Ishikawa (cell line): ENCODE measurements at regions not wholly inside any gene's neighbourhood (a gene's known extent, or its start where the extent isn't known, plus 50 kb on each side); places are given as distances from the start of the nearest gene placed in this dataset.

Experiments
- CEBPB ChIP-seq: IDR thresholded peaks from 2 replicates; pipeline ENCODE4 v1.6.1; 2012
- CREB1 ChIP-seq: IDR thresholded peaks from 2 replicates; pipeline ENCODE4 v1.6.1; 2012; ENCODE audit warnings: low read depth
- EGR1 ChIP-seq: IDR thresholded peaks from 2 replicates; pipeline ENCODE4 v1.6.1; 2012
- EP300 ChIP-seq: IDR thresholded peaks from 2 replicates; pipeline ENCODE4 v1.6.1; 2012; ENCODE audit warnings: borderline replicate concordance
- FOXM1 ChIP-seq: IDR thresholded peaks from 2 replicates; pipeline ENCODE4 v1.6.1; 2012; ENCODE audit warnings: low read depth, borderline replicate concordance
- MAX ChIP-seq: IDR thresholded peaks from 2 replicates; pipeline ENCODE4 v1.6.1; 2012
- NFIC ChIP-seq: IDR thresholded peaks from 2 replicates; pipeline ENCODE4 v1.6.1; 2012
- RAD21 ChIP-seq: IDR thresholded peaks from 2 replicates; pipeline ENCODE4 v1.6.1; 2012; ENCODE audit warnings: low read depth
- REST ChIP-seq: IDR thresholded peaks from 2 replicates; pipeline ENCODE4 v1.6.1; 2012; ENCODE audit warnings: low read depth, mild to moderate bottlenecking
- TAF1 ChIP-seq: IDR thresholded peaks from 2 replicates; pipeline ENCODE4 v1.6.1; 2012; ENCODE audit warnings: low read depth, mild to moderate bottlenecking
- TCF12 ChIP-seq: IDR thresholded peaks from 2 replicates; pipeline ENCODE4 v1.6.1; 2012; ENCODE audit warnings: low read depth
- TEAD4 ChIP-seq: IDR thresholded peaks from 2 replicates; pipeline ENCODE4 v1.6.1; 2012
- USF1 ChIP-seq: IDR thresholded peaks from 2 replicates; pipeline ENCODE4 v1.6.1; 2012
- YY1 ChIP-seq: IDR thresholded peaks from 2 replicates; pipeline ENCODE4 v1.6.1; 2012; ENCODE audit warnings: low read depth
- ZBTB7A ChIP-seq: IDR thresholded peaks from 2 replicates; pipeline ENCODE4 v1.6.1; 2012; ENCODE audit warnings: low read depth

GRCh38 chr15:29455055-29455454, 185.4 kb upstream of the NSMCE3 start:
- TF ChIP-seq FOXM1 = no peak
- TF ChIP-seq CEBPB = no peak
- TF ChIP-seq REST = no peak

- TF ChIP-seq TCF12 = no peak
- TF ChIP-seq CEBPB = no peak
- TF ChIP-seq MAX = no peak
- TF ChIP-seq NFIC = no peak
- no peak for TF ChIP-seq TAF1
- TF ChIP-seq YY1 = no peak
- TF ChIP-seq TEAD4 = no peak
- TF ChIP-seq REST = no peak
- TF ChIP-seq FOXM1 = no peak
- TF ChIP-seq ZBTB7A = no peak
- no peak for TF ChIP-seq CREB1
- no peak for TF ChIP-seq EGR1
These were observed 184.9 kb upstream of the NSMCE3 start for GRCh38 chr15:29454506-29454905.

GRCh38 chr15:29452881-29453731, 183.5 kb upstream of the NSMCE3 start:
- TF ChIP-seq TAF1 = no peak
- no peak for TF ChIP-seq EGR1
- no peak for TF ChIP-seq REST

GRCh38 chr15:29451201-29451781, 181.7 kb upstream of the NSMCE3 start:
- TF ChIP-seq ZBTB7A (no peak), EGR1 (no peak), USF1 (no peak), CEBPB (no peak), TEAD4 (no peak), RAD21 (no peak; the same call in 1 of the 2 replicates), CREB1 (no peak), TCF12 (no peak), MAX (no peak), YY1 (no peak), TAF1 (no peak), NFIC (no peak), EP300 (no peak), REST (no peak), FOXM1 (no peak)
